Testis (tissue), 2 donors: ENCODE measurements at regions not wholly inside any gene's neighbourhood (a gene's known extent, or its start where the extent isn't known, plus 50 kb on each side); places are given as distances from the start of the nearest gene placed in this dataset.

Source experiments
- CTCF ChIP-seq, 3 experiments: fragments of 450-650 bp in 2 of 3; fragments of 200-600 bp in 1 of 3; sonication (generic) in 1 of 3; IDR thresholded peaks; one replicate each; pipeline ENCODE4 v1.5.1; 2016 to 2019; ENCODE audit warnings: antibody characterized with exemption in 3 of 3, mild to moderate bottlenecking in 2 of 3, moderate library complexity in 1 of 3
- POLR2A ChIP-seq: fragments of 450-650 bp; IDR thresholded peaks from one replicate; pipeline ENCODE4 v1.6.1; 2017; ENCODE audit warnings: antibody characterized with exemption, mild to moderate bottlenecking, moderate library complexity

GRCh38 chr1:187326557-187326956, 497.8 kb downstream of the PLA2G4A start:
- TF ChIP-seq POLR2A (no peak), CTCF (IDR thresholded peaks at IDR 0.05) (no peak)
